Activated CD4-positive, alpha-beta T cell treated with anti-CD3 and anti-CD28 coated beads for 36 hours (primary cell): ENCODE measurements at regions not wholly inside any gene's neighbourhood (a gene's known extent, or its start where the extent isn't known, plus 50 kb on each side); places are given as distances from the start of the nearest gene placed in this dataset.

Experiments used
- ATAC-seq: fragments of 200-7000 bp; cut with Tn5 transposase; one replicate; pipeline ENCODE4 v1.10.0; 2021; ENCODE audit warnings: mild to moderate bottlenecking, moderate library complexity
- CTCF ChIA-PET: fragments of 350-600 bp; sonication (Branson Sonifier 250); formaldehyde crosslinking; loops from one replicate; lab custom pipeline; 2021; ENCODE audit warnings: antibody characterized with exemption; lab: Charles Lee
- POLR2A ChIA-PET: fragments of 350-600 bp; sonication (Branson Sonifier 250); formaldehyde crosslinking; loops from one replicate; lab custom pipeline; 2021; ENCODE audit warnings: antibody characterized with exemption, inconsistent platforms; lab: Charles Lee
- DNase-seq: peaks from one replicate; pipeline ENCODE4 v3.0.0-alpha.2; 2020
- H3K27ac Mint-ChIP-seq: one replicate; pipeline ENCODE4 v1.8.0; 2021; ENCODE audit warnings: mixed read lengths
- H3K27me3 Mint-ChIP-seq: one replicate; pipeline ENCODE4 v1.8.0; 2021; ENCODE audit warnings: mixed read lengths
- H3K36me3 Mint-ChIP-seq: one replicate; pipeline ENCODE4 v1.8.0; 2021; ENCODE audit warnings: low read depth, mixed read lengths
- H3K4me1 Mint-ChIP-seq: one replicate; pipeline ENCODE4 v1.8.0; 2021; ENCODE audit warnings: mixed read lengths
- H3K4me3 Mint-ChIP-seq: one replicate; pipeline ENCODE4 v1.8.0; 2021; ENCODE audit warnings: mild to moderate bottlenecking, moderate library complexity, mixed read lengths
- H3K9me3 Mint-ChIP-seq: one replicate; pipeline ENCODE4 v1.8.0; 2021; ENCODE audit warnings: low read depth, mixed read lengths
- intact Hi-C, 2 experiments: fragments of 100-400 bp; cut with DNase I in 1 of 2; cut with micrococcal nuclease in 1 of 2; formaldehyde crosslinking; loops; one replicate each; pipeline versions ENCODE4 v1.14.2 to v1.15.1; 2022 to 2024; cut with DNase I, micrococcal nuclease

GRCh38 chr7:131905471-131905973 is 349.1 kb upstream of the PODXL start:
- CTCF ChIA-PET: no interaction called here
- H3K9me3 Mint-ChIP-seq: no peaks in the 10 kb centered on the region
- no peak overlapping the region for H3K4me3 Mint-ChIP-seq
- no peak overlapping the region for H3K27ac Mint-ChIP-seq
- DNase-seq (no peak), ATAC-seq (no peak)
- no peaks in the 10 kb centered on the region for H3K36me3 Mint-ChIP-seq
- POLR2A ChIA-PET: no interaction called here
- no peaks in the 10 kb centered on the region for H3K4me1 Mint-ChIP-seq
- peaks cover 27% of the 10 kb centered on the region for H3K27me3 Mint-ChIP-seq
- intact Hi-C loops: no loop called here

- Mint-ChIP-seq H3K9me3 (no peaks in the 10 kb centered on the region), H3K4me1 (no peaks in the 10 kb centered on the region), H3K27ac (no peak overlapping the region), H3K4me3 (no peak overlapping the region), H3K27me3 (peaks cover 21% of the 10 kb centered on the region), H3K36me3 (no peaks in the 10 kb centered on the region)
- ChIA-PET POLR2A (no interaction called here), CTCF (no interaction called here)
- DNase-seq (no peak), ATAC-seq (no peak)
- intact Hi-C loops: no loop called here
These were observed 348.4 kb upstream of the PODXL start for GRCh38 chr7:131904760-131905327.

- Mint-ChIP-seq H3K27ac (no peak overlapping the region), H3K4me1 (peaks cover 2% of the 10 kb centered on the region), H3K36me3 (no peaks in the 10 kb centered on the region), H3K4me3 (no peak overlapping the region), H3K9me3 (no peaks in the 10 kb centered on the region), H3K27me3 (peaks cover 17% of the 10 kb centered on the region)
- intact Hi-C loops: no loop called here
- ChIA-PET POLR2A (no interaction called here), CTCF (interaction anchor here (0.6 kb wide), 1 partner anchor 228 kb away, joined by 4 read pairs; no protein-coding TSS in a partner anchor)
- DNase-seq: no peak
- no peak for ATAC-seq
These were observed 346.9 kb upstream of the PODXL start for GRCh38 chr7:131903315-131903714.

- H3K36me3 Mint-ChIP-seq: no peaks in the 10 kb centered on the region
- peaks cover 4% of the 10 kb centered on the region for H3K27me3 Mint-ChIP-seq
- no peaks in the 10 kb centered on the region for H3K9me3 Mint-ChIP-seq
- DNase-seq (no peak), ATAC-seq (no peak)
- intact Hi-C loops: no loop called here
- ChIA-PET CTCF (interaction anchor here (0.6 kb wide), 1 partner anchor 258 kb away, joined by 3 read pairs; no protein-coding TSS in a partner anchor), POLR2A (interaction anchor here (0.6 kb wide), 1 partner anchor 327 kb away, joined by 3 read pairs; no protein-coding TSS in a partner anchor)
- no peak overlapping the region for H3K4me3 Mint-ChIP-seq
- peaks cover 2% of the 10 kb centered on the region for H3K4me1 Mint-ChIP-seq
- H3K27ac Mint-ChIP-seq: no peak overlapping the region
These were observed 344.4 kb upstream of the PODXL start for GRCh38 chr7:131900785-131901287.

- intact Hi-C loops: no loop called here
- POLR2A ChIA-PET: no interaction called here
- peaks cover 6% of the 10 kb centered on the region for H3K4me1 Mint-ChIP-seq
- H3K9me3 Mint-ChIP-seq: no peaks in the 10 kb centered on the region
- H3K27me3 Mint-ChIP-seq: peaks cover 12% of the 10 kb centered on the region
- ATAC-seq (no peak), DNase-seq (no peak)
- H3K4me3 Mint-ChIP-seq: no peak overlapping the region
- no peak overlapping the region for H3K27ac Mint-ChIP-seq
- no peaks in the 10 kb centered on the region for H3K36me3 Mint-ChIP-seq
- CTCF ChIA-PET: no interaction called here
These were observed 343.0 kb upstream of the PODXL start for GRCh38 chr7:131899271-131900030.

- H3K4me3 Mint-ChIP-seq: no peak overlapping the region
- H3K4me1 Mint-ChIP-seq: peaks cover 6% of the 10 kb centered on the region
- H3K9me3 Mint-ChIP-seq: no peaks in the 10 kb centered on the region
- POLR2A ChIA-PET: no interaction called here
- H3K27ac Mint-ChIP-seq: no peak overlapping the region
- DNase-seq: peak; percentile 23
- no peaks in the 10 kb centered on the region for H3K36me3 Mint-ChIP-seq
- peak; percentile 38 for ATAC-seq
- H3K27me3 Mint-ChIP-seq: peaks cover 14% of the 10 kb centered on the region
- CTCF ChIA-PET: interaction anchor here (0.6 kb wide), 1 partner anchor 1899 kb away, joined by 3 read pairs; no protein-coding TSS in a partner anchor
- intact Hi-C loops: no loop called here
These were observed 342.0 kb upstream of the PODXL start for GRCh38 chr7:131898418-131898817.

GRCh38 chr7:131897790-131898165 is 341.4 kb upstream of the PODXL start:
- intact Hi-C loops: no loop called here
- H3K27me3 Mint-ChIP-seq: peaks cover 14% of the 10 kb centered on the region
- H3K4me1 Mint-ChIP-seq: peaks cover 6% of the 10 kb centered on the region
- no peaks in the 10 kb centered on the region for H3K36me3 Mint-ChIP-seq
- no peak overlapping the region for H3K4me3 Mint-ChIP-seq
- H3K9me3 Mint-ChIP-seq: no peaks in the 10 kb centered on the region
- no peak for DNase-seq
- ChIA-PET CTCF (interaction anchor here (0.6 kb wide), 1 partner anchor 1900 kb away, joined by 3 read pairs; no protein-coding TSS in a partner anchor), POLR2A (no interaction called here)
- H3K27ac Mint-ChIP-seq: no peak overlapping the region
- no peak for ATAC-seq

- H3K27ac Mint-ChIP-seq: no peak overlapping the region
- intact Hi-C loops: no loop called here
- ChIA-PET CTCF (no interaction called here), POLR2A (no interaction called here)
- no peaks in the 10 kb centered on the region for H3K36me3 Mint-ChIP-seq
- ATAC-seq: no peak
- H3K9me3 Mint-ChIP-seq: no peaks in the 10 kb centered on the region
- DNase-seq: no peak
- no peak overlapping the region for H3K4me3 Mint-ChIP-seq
- H3K4me1 Mint-ChIP-seq: peaks cover 6% of the 10 kb centered on the region
- peaks cover 14% of the 10 kb centered on the region for H3K27me3 Mint-ChIP-seq
These were observed 340.8 kb upstream of the PODXL start for GRCh38 chr7:131897016-131897789.

- Mint-ChIP-seq H3K27me3 (peaks cover 15% of the 10 kb centered on the region), H3K4me3 (no peak overlapping the region), H3K27ac (no peak overlapping the region), H3K4me1 (peaks cover 6% of the 10 kb centered on the region), H3K9me3 (no peaks in the 10 kb centered on the region), H3K36me3 (no peaks in the 10 kb centered on the region)
- no peak for DNase-seq
- ChIA-PET CTCF (interaction anchor here (0.6 kb wide), 1 partner anchor 932 kb away, joined by 3 read pairs; no protein-coding TSS in a partner anchor), POLR2A (no interaction called here)
- ATAC-seq: no peak
- intact Hi-C loops: no loop called here
These were observed 339.9 kb upstream of the PODXL start for GRCh38 chr7:131896165-131896863.

- intact Hi-C loops: no loop called here
- Mint-ChIP-seq H3K27ac (no peak overlapping the region), H3K4me1 (peaks cover 6% of the 10 kb centered on the region), H3K9me3 (no peaks in the 10 kb centered on the region), H3K4me3 (no peak overlapping the region), H3K36me3 (no peaks in the 10 kb centered on the region), H3K27me3 (peaks cover 18% of the 10 kb centered on the region)
- CTCF ChIA-PET: interaction anchor here (0.6 kb wide), 1 partner anchor 931 kb away, joined by 3 read pairs; no protein-coding TSS in a partner anchor
- POLR2A ChIA-PET: no interaction called here
- no peak for DNase-seq
- peak; percentile 64 for ATAC-seq
These were observed 339.2 kb upstream of the PODXL start for GRCh38 chr7:131895541-131896164.
